ENCODE measurements at regions not wholly inside any gene's neighbourhood (a gene's known extent, or its start where the extent isn't known, plus 50 kb on each side); places are given as distances from the start of the nearest gene placed in this dataset.

- no peak for DNase-seq
These were observed 140.1 kb upstream of the CPSF6 start for GRCh38 chr12:69099201-69099837.

- DNase-seq: no peak
These were observed 137.9 kb upstream of the CPSF6 start for GRCh38 chr12:69101505-69101904.

DNA sequence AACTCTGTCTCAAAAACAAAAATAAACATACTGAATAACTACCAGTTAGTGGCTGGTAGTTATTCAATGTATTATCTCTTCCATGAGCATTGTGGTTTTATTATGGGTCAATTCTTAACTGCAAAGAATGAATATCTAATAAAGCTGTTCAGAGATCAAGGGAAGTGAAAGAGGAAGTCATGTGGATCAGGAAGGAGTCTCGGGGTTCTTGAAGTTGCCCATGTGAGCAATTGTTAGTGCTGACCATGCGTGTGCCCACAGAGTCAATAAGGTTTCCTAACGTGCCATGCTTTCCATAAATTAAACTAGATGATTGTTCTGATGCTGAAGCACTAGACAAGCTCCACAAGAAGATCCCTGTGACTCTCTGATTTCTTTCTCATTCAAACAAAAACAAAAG is 136.5 kb upstream of the CPSF6 start:
- DNase-seq: no peak

- peak; percentile 65 for DNase-seq
These were observed 134.0 kb upstream of the CPSF6 start for GRCh38 chr12:69105101-69105962.

GRCh38 chr12:69106482-69107118 is 132.8 kb upstream of the CPSF6 start:
- DNase-seq: peak; percentile 30

GRCh38 chr12:69107541-69107940 is 131.8 kb upstream of the CPSF6 start:
- no peak for DNase-seq

DNA sequence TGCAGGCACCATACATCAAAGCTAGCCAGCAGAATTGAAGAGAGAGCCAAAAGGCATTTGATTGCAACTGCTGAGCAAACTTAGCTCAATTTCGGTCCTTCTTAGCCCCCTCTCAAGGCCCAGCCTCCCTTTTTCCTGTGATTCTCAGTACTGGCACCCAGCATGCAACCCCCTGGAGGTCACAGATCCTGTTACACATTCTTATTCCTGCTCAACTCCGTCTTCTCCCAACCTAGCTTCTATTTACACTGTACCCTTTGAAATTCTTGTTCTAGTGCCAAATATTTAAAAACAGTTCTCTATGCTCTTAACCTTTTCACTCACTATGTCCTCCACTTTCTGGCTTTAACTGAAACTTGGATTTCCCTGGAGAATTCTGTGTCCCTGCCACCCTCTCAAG is 131.3 kb upstream of the CPSF6 start:
- DNase-seq: no peak

GRCh38 chr12:69112616-69113015 is 126.8 kb upstream of the CPSF6 start:
- no peak for DNase-seq

- DNase-seq: no peak
These were observed 124.3 kb upstream of the CPSF6 start for GRCh38 chr12:69115099-69115498.

DNA sequence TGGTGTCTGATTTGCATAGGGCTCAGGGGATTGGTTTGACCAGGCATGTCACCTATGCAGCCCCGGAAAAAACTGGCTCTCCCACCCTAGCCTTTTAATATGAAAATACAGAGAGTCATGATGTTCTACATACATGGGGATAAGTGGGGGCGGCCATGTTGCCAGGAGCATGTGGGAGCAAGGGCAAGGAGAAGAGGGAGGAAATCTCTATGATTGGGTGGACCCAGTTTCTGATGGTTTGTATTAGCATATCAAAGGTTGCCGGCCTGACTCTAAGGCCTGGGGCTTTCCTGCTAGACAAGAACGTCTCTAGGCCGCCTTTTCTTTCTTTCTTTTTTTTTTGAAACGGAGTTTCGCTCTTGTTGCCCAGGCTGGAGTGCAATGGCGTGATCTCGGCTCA is 123.4 kb upstream of the CPSF6 start:
- DNase-seq: no peak

GRCh38 chr12:69117566-69118266 is 121.7 kb upstream of the CPSF6 start:
- DNase-seq: no peak

DNA sequence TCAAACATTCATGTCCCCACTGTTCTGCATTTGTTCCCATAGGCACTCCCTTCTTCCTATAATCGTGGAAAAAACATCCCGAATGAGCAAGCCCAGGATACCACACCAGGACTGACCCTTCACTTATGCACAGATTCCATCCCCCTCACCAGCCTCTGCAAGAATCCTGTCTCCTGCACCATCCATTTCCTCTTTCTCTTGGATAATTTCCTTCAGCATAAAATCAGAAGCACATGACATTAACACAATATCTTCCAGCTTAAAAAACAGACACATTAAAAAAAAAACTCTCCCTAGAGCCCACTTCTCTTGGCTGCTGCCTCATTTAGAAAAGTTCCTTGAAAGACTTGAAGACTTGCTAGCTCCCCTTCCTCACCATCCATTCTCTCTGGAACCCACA is 120.9 kb upstream of the CPSF6 start:
- DNase-seq: no peak

- DNase-seq: no peak
These were observed 119.6 kb upstream of the CPSF6 start for GRCh38 chr12:69119770-69120169.

- DNase-seq: no peak
These were observed 119.0 kb upstream of the CPSF6 start for GRCh38 chr12:69120354-69120753.

- no peak for DNase-seq
These were observed 116.1 kb upstream of the CPSF6 start for GRCh38 chr12:69123311-69123710.

- DNase-seq: no peak
These were observed 115.3 kb upstream of the CPSF6 start for GRCh38 chr12:69123919-69124638.

- DNase-seq: no peak
These were observed 110.4 kb upstream of the CPSF6 start for GRCh38 chr12:69129017-69129416.

DNA sequence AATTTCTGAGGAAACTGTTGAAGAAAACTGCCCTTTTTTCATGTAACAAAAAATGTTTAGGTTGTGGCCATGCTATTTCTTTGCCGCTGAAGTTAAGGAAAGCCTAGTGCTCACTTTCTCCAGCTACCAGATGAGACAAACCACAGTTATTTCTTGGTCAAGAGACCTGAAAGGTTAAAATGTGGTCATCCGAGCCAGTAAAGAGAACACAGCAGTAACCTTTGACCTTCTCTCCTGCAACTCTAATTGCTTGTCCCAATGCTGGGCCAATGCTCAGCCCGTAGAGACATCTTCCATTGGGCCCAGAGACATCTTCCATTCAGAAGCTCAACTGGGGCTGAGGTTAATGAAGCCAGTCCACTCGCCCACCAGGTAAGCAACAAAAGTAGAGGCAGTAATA is 109.8 kb upstream of the CPSF6 start:
- DNase-seq: no peak

- DNase-seq: no peak
These were observed 109.3 kb upstream of the CPSF6 start for GRCh38 chr12:69130064-69130463.

DNA sequence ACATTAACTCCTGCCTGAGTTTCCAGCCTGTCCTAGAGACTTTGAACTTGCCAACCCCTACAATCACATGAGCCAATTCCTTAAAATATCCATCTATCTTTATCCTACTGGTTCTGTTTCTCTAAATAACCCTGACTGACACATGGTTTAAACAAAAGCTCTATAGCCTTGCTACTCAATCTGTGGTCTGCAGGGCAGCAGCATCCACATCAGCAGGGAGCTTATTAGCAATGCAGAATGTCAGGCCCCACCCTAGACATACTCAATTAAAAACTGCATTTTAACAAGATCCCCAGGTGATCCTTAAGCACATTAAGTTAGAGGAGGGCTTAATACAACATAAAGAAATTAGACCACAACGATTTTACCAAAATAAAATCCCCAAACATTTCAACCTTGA is 108.3 kb upstream of the CPSF6 start:
- no peak for DNase-seq

DNA sequence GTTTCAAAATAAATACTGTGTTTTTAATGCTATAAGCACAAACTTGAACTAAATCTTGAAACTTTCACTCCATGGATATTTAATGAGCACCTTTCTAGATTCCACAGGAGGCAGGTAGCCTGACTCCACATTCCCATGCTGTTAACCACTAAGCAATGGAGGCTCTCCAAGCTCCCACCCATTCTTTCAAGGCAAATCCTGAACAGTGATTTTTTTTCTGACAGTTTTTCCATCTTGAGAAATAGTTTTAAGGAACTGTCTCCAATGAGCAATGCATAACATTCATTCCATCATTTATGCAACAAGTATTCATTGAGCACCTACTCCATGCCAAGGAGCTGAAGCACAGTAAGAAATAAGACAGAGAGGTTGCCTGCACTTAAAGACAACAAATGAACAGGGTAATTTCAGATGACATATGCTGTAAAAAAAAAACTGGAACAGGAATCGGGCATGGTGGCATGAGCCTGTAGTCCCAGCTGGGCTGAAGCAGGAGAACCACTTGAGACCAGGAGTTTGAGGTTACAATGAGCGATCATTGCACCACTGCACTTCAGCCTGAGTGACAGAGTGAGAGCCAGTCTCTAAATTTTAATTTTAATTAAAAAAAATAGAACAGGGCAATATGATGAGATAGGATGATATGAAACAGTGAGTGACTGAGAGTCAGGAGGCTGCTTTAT is 102.3 kb upstream of the CPSF6 start:
- DNase-seq: no peak

GRCh38 chr12:69141074-69141473 is 98.3 kb upstream of the CPSF6 start:
- DNase-seq: no peak
